ENCODE measurements at regions not wholly inside any gene's neighbourhood (a gene's known extent, or its start where the extent isn't known, plus 50 kb on each side); places are given as distances from the start of the nearest gene placed in this dataset.

- no peak for FAIRE-seq
These were observed 102.4 kb upstream of the ST6GALNAC5 start for GRCh38 chr1:76764638-76765454.

- no peak for FAIRE-seq
These were observed 100.9 kb upstream of the ST6GALNAC5 start for GRCh38 chr1:76766381-76766780.

GRCh38 chr1:76769911-76770310 lies 97.4 kb upstream of the ST6GALNAC5 start:
- no peak for FAIRE-seq

GRCh38 chr1:76770979-76771378 lies 96.3 kb upstream of the ST6GALNAC5 start:
- FAIRE-seq = no peak

GRCh38 chr1:76781447-76781846 lies 85.8 kb upstream of the ST6GALNAC5 start:
- no peak for FAIRE-seq

GRCh38 chr1:76782809-76783208 lies 84.5 kb upstream of the ST6GALNAC5 start:
- FAIRE-seq = no peak

- FAIRE-seq = no peak
These were observed 82.8 kb upstream of the ST6GALNAC5 start for GRCh38 chr1:76784502-76784901.

GRCh38 chr1:76786222-76786621 lies 81.1 kb upstream of the ST6GALNAC5 start:
- FAIRE-seq = peak; percentile 55

- no peak for FAIRE-seq
These were observed 73.7 kb upstream of the ST6GALNAC5 start for GRCh38 chr1:76793594-76793993.

- FAIRE-seq = no peak
These were observed 67.6 kb upstream of the ST6GALNAC5 start for GRCh38 chr1:76799700-76800099.

- FAIRE-seq = no peak
These were observed 65.2 kb upstream of the ST6GALNAC5 start for GRCh38 chr1:76802094-76802493.

- FAIRE-seq = no peak
These were observed 59.6 kb upstream of the ST6GALNAC5 start for GRCh38 chr1:76807543-76808260.
